ENCODE measurements at regions not wholly inside any gene's neighbourhood (a gene's known extent, or its start where the extent isn't known, plus 50 kb on each side); places are given as distances from the start of the nearest gene placed in this dataset.
"Not testable (repeated sequence)": the region's sequence is repeated elsewhere in the genome, so short reads cannot be mapped to it uniquely, and the experiment has no call there.

- H3K4me1 Mint-ChIP-seq (ENCODE audit: low read depth in 2 of 2); H3K9me3 Mint-ChIP-seq; H3K27ac Mint-ChIP-seq; ATAC-seq (replicated peaks); H3K4me3 Mint-ChIP-seq; H3K36me3 Mint-ChIP-seq (ENCODE audit: insufficient read depth); DNase-seq; H3K27me3 Mint-ChIP-seq: not testable (repeated sequence)
Measured at GRCh38 chr9:66785603-66786002, 114.9 kb upstream of the ZNF658 start.

GRCh38 chr9:66791092-66791750, 109.3 kb upstream of the ZNF658 start:
- not testable (repeated sequence) for ATAC-seq (replicated peaks); H3K4me1 Mint-ChIP-seq (ENCODE audit: low read depth in 2 of 2); H3K27me3 Mint-ChIP-seq; H3K4me3 Mint-ChIP-seq; H3K9me3 Mint-ChIP-seq; H3K36me3 Mint-ChIP-seq (ENCODE audit: insufficient read depth); H3K27ac Mint-ChIP-seq; DNase-seq

GRCh38 chr9:66794769-66795168, 105.8 kb upstream of the ZNF658 start:
- H3K4me3 Mint-ChIP-seq; H3K4me1 Mint-ChIP-seq (ENCODE audit: low read depth in 2 of 2); ATAC-seq (replicated peaks); H3K36me3 Mint-ChIP-seq (ENCODE audit: insufficient read depth); H3K9me3 Mint-ChIP-seq; H3K27ac Mint-ChIP-seq; H3K27me3 Mint-ChIP-seq; DNase-seq: not testable (repeated sequence)

GRCh38 chr9:66795723-66796503, 104.6 kb upstream of the ZNF658 start:
- H3K27me3 Mint-ChIP-seq; H3K4me3 Mint-ChIP-seq; H3K9me3 Mint-ChIP-seq; H3K4me1 Mint-ChIP-seq (ENCODE audit: low read depth in 2 of 2); H3K27ac Mint-ChIP-seq; H3K36me3 Mint-ChIP-seq (ENCODE audit: insufficient read depth); DNase-seq; ATAC-seq (replicated peaks): not testable (repeated sequence)

- H3K9me3 Mint-ChIP-seq; H3K27ac Mint-ChIP-seq; DNase-seq; H3K4me3 Mint-ChIP-seq; H3K4me1 Mint-ChIP-seq (ENCODE audit: low read depth in 2 of 2); H3K27me3 Mint-ChIP-seq; H3K36me3 Mint-ChIP-seq (ENCODE audit: insufficient read depth); ATAC-seq (replicated peaks): not testable (repeated sequence)
Measured at GRCh38 chr9:66797905-66798616, 102.5 kb upstream of the ZNF658 start.

GRCh38 chr9:66803619-66804018, 96.9 kb upstream of the ZNF658 start:
- not testable (repeated sequence) for H3K9me3 Mint-ChIP-seq; H3K36me3 Mint-ChIP-seq (ENCODE audit: insufficient read depth); H3K27ac Mint-ChIP-seq; ATAC-seq (replicated peaks); H3K27me3 Mint-ChIP-seq; H3K4me1 Mint-ChIP-seq (ENCODE audit: low read depth in 2 of 2); H3K4me3 Mint-ChIP-seq; DNase-seq

- H3K36me3 Mint-ChIP-seq (ENCODE audit: insufficient read depth); H3K4me3 Mint-ChIP-seq; H3K4me1 Mint-ChIP-seq (ENCODE audit: low read depth in 2 of 2); DNase-seq; H3K27ac Mint-ChIP-seq; H3K27me3 Mint-ChIP-seq; H3K9me3 Mint-ChIP-seq; ATAC-seq (replicated peaks): not testable (repeated sequence)
Measured at GRCh38 chr9:66810247-66810646, 90.3 kb upstream of the ZNF658 start.

- H3K27me3 Mint-ChIP-seq; H3K36me3 Mint-ChIP-seq (ENCODE audit: insufficient read depth); H3K4me3 Mint-ChIP-seq; H3K4me1 Mint-ChIP-seq (ENCODE audit: low read depth in 2 of 2); DNase-seq; H3K9me3 Mint-ChIP-seq; ATAC-seq (replicated peaks); H3K27ac Mint-ChIP-seq: not testable (repeated sequence)
Measured at GRCh38 chr9:66812367-66812766, 88.2 kb upstream of the ZNF658 start.

GRCh38 chr9:66812967-66813366, 87.6 kb upstream of the ZNF658 start:
- not testable (repeated sequence) for H3K9me3 Mint-ChIP-seq; ATAC-seq (replicated peaks); H3K27ac Mint-ChIP-seq; H3K27me3 Mint-ChIP-seq; DNase-seq; H3K36me3 Mint-ChIP-seq (ENCODE audit: insufficient read depth); H3K4me1 Mint-ChIP-seq (ENCODE audit: low read depth in 2 of 2); H3K4me3 Mint-ChIP-seq

- not testable (repeated sequence) for H3K9me3 Mint-ChIP-seq; H3K27me3 Mint-ChIP-seq; H3K4me1 Mint-ChIP-seq (ENCODE audit: low read depth in 2 of 2); ATAC-seq (replicated peaks); H3K4me3 Mint-ChIP-seq; H3K36me3 Mint-ChIP-seq (ENCODE audit: insufficient read depth); H3K27ac Mint-ChIP-seq; DNase-seq
Measured at GRCh38 chr9:66814038-66814437, 86.5 kb upstream of the ZNF658 start.

GRCh38 chr9:66819510-66819909, 81.0 kb upstream of the ZNF658 start:
- not testable (repeated sequence) for H3K4me1 Mint-ChIP-seq (ENCODE audit: low read depth in 2 of 2)

GRCh38 chr9:66820014-66820660, 80.4 kb upstream of the ZNF658 start:
- ATAC-seq (replicated peaks); H3K4me3 Mint-ChIP-seq; DNase-seq; H3K9me3 Mint-ChIP-seq; H3K4me1 Mint-ChIP-seq (ENCODE audit: low read depth in 2 of 2); H3K36me3 Mint-ChIP-seq (ENCODE audit: insufficient read depth); H3K27ac Mint-ChIP-seq; H3K27me3 Mint-ChIP-seq: not testable (repeated sequence)

More at GRCh38 chr9:66819510-66819909, 81.0 kb upstream of the ZNF658 start:
- not testable (repeated sequence) for H3K36me3 Mint-ChIP-seq (ENCODE audit: insufficient read depth); H3K27me3 Mint-ChIP-seq; DNase-seq; ATAC-seq (replicated peaks); H3K27ac Mint-ChIP-seq; H3K4me3 Mint-ChIP-seq; H3K9me3 Mint-ChIP-seq

- not testable (repeated sequence) for H3K9me3 Mint-ChIP-seq; DNase-seq; H3K36me3 Mint-ChIP-seq (ENCODE audit: insufficient read depth); H3K4me3 Mint-ChIP-seq; H3K4me1 Mint-ChIP-seq (ENCODE audit: low read depth in 2 of 2); ATAC-seq (replicated peaks); H3K27me3 Mint-ChIP-seq; H3K27ac Mint-ChIP-seq
Measured at GRCh38 chr9:66824169-66824568, 76.4 kb upstream of the ZNF658 start.
